Kidney tubule cell (primary cell): ENCODE measurements at regions not wholly inside any gene's neighbourhood (a gene's known extent, or its start where the extent isn't known, plus 50 kb on each side); places are given as distances from the start of the nearest gene placed in this dataset.
"Not testable (repeated sequence)": the region's sequence is repeated elsewhere in the genome, so short reads cannot be mapped to it uniquely, and the experiment has no call there.

Source experiments
- DNase-seq: peaks from one replicate; pipeline ENCODE4 v3.0.0-alpha.2; 2018; ENCODE audit warnings: low spot score

GRCh38 chr6:134609716-134610261 lies 291.9 kb upstream of the SGK1 start:
- no peak for DNase-seq

DNA sequence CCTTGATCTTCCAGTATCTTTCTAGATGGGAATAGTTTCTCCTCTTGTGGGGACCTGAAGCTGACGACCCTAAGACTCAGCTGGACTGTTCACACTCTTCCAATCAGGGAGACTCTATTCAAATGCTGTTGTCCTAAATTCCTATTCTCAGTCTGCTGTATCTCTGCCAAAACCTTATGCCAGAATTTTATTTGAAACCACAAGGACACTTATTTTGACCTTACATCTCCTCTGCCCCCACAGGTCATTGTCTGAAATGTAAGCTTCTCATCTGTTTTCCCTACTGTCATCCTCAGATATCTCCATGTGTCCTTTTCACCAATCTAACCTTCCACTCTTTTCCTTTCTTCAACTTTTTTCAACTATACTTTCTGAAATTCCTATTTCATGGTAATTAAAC lies 289.5 kb upstream of the SGK1 start:
- DNase-seq: no peak

DNA sequence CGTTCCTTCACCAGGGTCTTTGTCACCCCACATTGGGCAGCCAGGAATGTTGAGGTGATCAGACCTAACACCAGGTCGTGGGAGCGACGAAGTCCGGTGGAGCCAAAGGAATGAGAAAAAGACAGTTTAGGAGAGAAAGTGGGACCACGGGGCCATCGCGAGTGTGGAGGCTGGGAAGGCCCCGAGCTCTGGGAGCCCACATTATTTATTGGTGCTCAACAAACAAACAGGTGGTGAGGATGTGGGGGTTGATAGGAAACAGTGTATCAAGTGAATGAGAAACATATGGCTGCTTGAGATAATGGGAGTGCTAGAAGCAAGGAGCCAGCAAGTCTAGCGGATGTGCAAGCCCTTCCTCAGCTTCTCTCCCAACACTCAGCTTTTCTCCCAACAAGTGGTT lies 287.1 kb upstream of the SGK1 start:
- DNase-seq: no peak

DNA sequence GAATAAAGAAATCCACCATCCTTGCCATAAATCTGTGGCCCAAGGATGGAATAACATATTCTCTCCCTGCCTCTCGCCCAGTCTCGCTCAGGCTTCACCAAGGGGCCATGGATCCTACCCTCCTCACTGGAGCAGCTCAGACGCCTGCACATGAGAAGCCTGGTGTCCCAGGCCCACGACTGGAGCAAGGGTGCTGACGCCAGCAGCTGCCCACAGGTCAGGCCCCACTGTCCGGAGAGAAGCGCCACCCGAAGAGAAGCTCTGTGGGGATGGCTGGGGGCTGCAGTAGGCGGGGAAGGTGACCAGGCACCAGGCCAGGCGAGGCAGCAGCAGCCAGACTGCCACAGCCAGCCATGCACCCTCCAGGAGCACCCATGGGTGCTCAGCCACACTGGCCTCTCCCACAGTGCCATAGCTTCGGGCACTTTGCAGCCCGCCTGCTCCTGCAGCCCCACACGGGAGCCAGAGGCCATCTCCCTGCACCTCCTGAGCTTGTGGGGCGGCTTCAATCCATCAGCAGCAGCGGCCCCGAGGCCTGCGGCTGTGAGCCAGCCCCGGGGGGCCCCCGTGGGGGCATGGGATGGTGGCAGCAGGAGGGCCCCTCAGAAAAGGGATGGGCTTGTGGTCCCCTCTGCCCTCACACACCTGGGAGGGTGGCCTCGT lies 286.2 kb upstream of the SGK1 start:
- no peak for DNase-seq

- DNase-seq: no peak
These were observed 285.6 kb upstream of the SGK1 start for GRCh38 chr6:134603561-134603960.

- no peak for DNase-seq
These were observed 284.2 kb upstream of the SGK1 start for GRCh38 chr6:134602123-134602522.

DNA sequence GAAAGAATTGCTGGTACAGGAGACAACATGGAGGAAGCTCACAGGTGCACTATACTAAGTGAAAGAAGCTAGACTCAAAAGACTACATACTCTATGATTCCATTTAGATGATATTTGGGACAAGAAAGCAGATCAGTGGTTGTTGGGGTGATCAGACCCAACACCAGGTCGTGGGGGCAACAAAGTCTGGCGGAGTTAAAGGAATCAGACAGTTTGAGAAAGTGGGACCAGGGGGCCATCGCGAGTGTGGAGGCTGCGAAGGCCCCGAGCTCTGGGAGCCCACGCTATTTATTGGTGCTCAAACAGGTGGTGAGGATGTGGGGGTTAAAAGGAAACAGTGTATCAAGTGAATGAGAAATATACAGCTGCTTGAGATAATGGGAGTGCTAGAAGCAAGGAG lies 282.8 kb upstream of the SGK1 start:
- DNase-seq: no peak

DNA sequence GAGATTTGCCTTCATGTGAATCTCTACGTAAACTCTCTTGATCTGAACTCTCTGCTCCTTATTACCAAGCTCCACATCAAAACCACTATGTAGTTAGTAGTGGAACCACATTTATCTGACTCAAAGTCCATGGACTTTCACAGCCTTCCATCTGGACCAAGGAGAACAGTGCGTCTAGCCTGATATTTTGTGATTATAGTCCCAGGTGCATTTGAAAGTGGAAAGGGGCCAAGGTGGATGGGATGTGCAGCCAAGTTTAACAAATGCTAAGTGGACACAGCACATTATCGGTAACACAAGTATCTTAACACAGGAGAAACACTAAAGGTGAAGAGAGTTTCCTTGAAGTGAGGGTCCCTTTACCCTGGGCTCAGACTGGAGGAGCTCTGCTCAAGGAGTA lies 281.2 kb upstream of the SGK1 start:
- DNase-seq: no peak

- no peak for DNase-seq
These were observed 278.3 kb upstream of the SGK1 start for GRCh38 chr6:134596191-134596590.

GRCh38 chr6:134594881-134595280 lies 277.0 kb upstream of the SGK1 start:
- DNase-seq: no peak

DNA sequence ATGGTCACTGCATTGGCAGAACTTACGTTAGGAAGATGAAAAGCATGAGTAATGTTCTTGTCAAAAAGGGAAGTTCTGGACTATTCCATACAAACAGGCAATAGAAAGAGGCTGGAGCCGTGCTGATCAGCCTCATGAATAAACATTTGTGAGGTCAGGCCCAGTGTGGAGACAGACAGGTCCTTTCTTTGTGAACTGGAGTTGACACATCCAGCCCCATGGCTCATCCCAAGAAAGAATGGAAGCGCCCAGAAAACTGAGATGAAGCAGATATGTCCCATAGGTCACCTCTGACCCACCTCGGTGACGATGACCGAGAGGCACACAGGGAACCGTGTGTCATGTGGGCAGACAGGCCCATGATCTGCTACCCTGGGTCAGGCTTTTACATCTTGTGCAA lies 276.0 kb upstream of the SGK1 start:
- DNase-seq: no peak

DNA sequence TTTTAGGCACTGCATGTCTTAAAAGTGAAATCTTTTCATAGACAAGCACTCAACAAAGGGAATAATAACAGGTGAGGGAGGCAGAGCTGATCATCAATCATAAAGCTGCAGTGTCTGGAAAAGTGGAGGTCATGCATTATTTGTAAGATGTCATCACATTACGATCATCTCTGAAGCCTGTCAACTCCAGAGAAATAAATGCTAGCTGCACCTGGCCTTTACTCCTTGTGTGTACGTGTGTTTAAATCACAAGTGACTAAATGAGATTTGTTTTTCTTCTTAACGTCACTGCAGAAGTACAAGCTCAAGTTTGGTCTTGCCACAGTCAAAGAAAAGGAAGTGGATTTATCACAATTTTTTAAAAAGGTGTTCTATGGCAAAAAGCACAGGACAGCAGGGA lies 275.5 kb upstream of the SGK1 start:
- no peak for DNase-seq

GRCh38 chr6:134593024-134593423 lies 275.1 kb upstream of the SGK1 start:
- no peak for DNase-seq

- DNase-seq: peak; percentile 8
These were observed 272.5 kb upstream of the SGK1 start for GRCh38 chr6:134590449-134590848.

- no peak for DNase-seq
These were observed 272.1 kb upstream of the SGK1 start for GRCh38 chr6:134590004-134590403.

GRCh38 chr6:134589512-134589911 lies 271.6 kb upstream of the SGK1 start:
- DNase-seq: peak; percentile 88

GRCh38 chr6:134588267-134588666 lies 270.4 kb upstream of the SGK1 start:
- no peak for DNase-seq

GRCh38 chr6:134585517-134585873 lies 267.6 kb upstream of the SGK1 start:
- no peak for DNase-seq

DNA sequence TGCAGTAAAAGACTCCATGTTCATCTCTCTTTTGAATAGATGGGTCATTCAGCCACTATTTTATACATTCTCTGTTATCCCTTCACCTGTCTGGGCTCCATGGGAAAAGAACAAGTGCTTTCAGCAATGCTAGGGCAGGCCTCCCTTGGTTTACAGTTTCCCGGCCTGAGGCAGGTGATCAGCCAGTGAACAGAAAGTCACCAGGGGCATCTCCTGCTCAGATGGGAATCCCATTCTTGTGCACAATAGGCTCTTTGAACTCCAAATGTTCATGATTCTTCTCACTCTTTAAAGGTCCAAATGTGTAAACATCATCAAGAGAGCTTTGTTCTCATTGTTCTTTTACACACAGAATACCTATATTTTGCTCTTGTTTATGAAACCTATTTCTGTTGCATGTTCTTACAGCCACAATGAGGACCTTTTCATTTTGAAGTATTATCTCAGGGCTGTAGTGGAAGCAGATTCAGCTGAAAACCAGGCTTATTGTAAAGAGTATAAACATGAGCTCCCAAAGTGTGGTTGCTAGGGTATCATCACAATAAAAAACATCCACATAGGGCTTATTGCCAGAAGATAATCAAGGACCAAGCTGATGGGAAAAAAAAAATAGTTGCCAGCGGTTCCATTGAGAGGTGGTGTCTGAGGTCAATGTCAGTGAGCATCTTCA lies 267.1 kb upstream of the SGK1 start:
- no peak for DNase-seq

GRCh38 chr6:134577998-134578397 lies 260.1 kb upstream of the SGK1 start:
- peak; percentile 22 for DNase-seq

DNA sequence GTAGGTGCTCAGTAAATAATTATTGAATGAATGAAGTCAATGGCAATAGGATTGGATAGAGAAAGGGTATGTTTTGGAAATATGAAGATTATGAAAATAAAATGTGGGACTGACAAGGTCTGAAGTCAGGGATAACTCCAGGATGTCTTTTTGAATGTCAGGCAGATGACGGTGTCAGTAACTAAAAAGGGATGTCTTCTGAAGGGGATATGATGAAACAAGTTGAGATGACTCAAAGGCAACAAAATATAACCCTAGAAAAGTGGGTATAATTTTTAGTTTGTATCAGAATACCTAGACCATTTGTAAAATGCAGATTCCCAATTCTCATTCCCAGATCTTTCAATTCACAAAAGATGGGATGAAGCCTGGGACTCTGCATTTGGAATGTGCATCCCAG lies 257.3 kb upstream of the SGK1 start:
- no peak for DNase-seq

GRCh38 chr6:134574491-134574890 lies 256.6 kb upstream of the SGK1 start:
- DNase-seq: no peak

- not testable (repeated sequence) for DNase-seq
These were observed 252.1 kb upstream of the SGK1 start for GRCh38 chr6:134569996-134570395.

GRCh38 chr6:134564705-134565104 lies 246.8 kb upstream of the SGK1 start:
- DNase-seq: no peak
